Activated naive CD8-positive, alpha-beta T cell treated with anti-CD3 and anti-CD28 coated beads for 36 hours (primary cell): ENCODE measurements at regions not wholly inside any gene's neighbourhood (a gene's known extent, or its start where the extent isn't known, plus 50 kb on each side); places are given as distances from the start of the nearest gene placed in this dataset.

ENCODE experiments used
- DNase-seq: peaks from one replicate; pipeline ENCODE4 v3.0.0; 2021
- H3K27ac Mint-ChIP-seq: one replicate; pipeline ENCODE4 v1.8.0; 2022; ENCODE audit warnings: mild to moderate bottlenecking, moderate library complexity, mixed read lengths
- H3K27me3 Mint-ChIP-seq: one replicate; pipeline ENCODE4 v1.8.0; 2022; ENCODE audit warnings: mild to moderate bottlenecking, mixed read lengths
- H3K36me3 Mint-ChIP-seq: one replicate; pipeline ENCODE4 v1.8.0; 2021; ENCODE audit warnings: mild to moderate bottlenecking, mixed read lengths
- H3K4me1 Mint-ChIP-seq: one replicate; pipeline ENCODE4 v1.8.0; 2021; ENCODE audit warnings: mixed read lengths
- H3K4me3 Mint-ChIP-seq: one replicate; pipeline ENCODE4 v1.8.0; 2022; ENCODE audit warnings: mild to moderate bottlenecking, moderate library complexity, mixed read lengths
- H3K9me3 Mint-ChIP-seq: one replicate; pipeline ENCODE4 v1.8.0; 2022; ENCODE audit warnings: mixed read lengths

GRCh38 chr3:25283613-25284012 is 144.4 kb upstream of the RARB start:
- H3K36me3 Mint-ChIP-seq = no peaks in the 10 kb centered on the region
- no peaks in the 10 kb centered on the region for H3K27me3 Mint-ChIP-seq
- peaks cover 1% of the 10 kb centered on the region for H3K9me3 Mint-ChIP-seq
- H3K4me3 Mint-ChIP-seq = no peak overlapping the region
- no peaks in the 10 kb centered on the region for H3K4me1 Mint-ChIP-seq
- H3K27ac Mint-ChIP-seq = no peak overlapping the region
- DNase-seq = no peak

- Mint-ChIP-seq H3K36me3 (no peaks in the 10 kb centered on the region), H3K27me3 (no peaks in the 10 kb centered on the region), H3K9me3 (peaks cover 1% of the 10 kb centered on the region), H3K4me1 (no peaks in the 10 kb centered on the region), H3K27ac (no peak overlapping the region), H3K4me3 (no peak overlapping the region)
- no peak for DNase-seq
Measured at GRCh38 chr3:25284249-25284648, 143.8 kb upstream of the RARB start.

GRCh38 chr3:25287291-25287884 is 140.7 kb upstream of the RARB start:
- H3K36me3 Mint-ChIP-seq = no peaks in the 10 kb centered on the region
- H3K27me3 Mint-ChIP-seq = no peaks in the 10 kb centered on the region
- DNase-seq = no peak
- no peak overlapping the region for H3K27ac Mint-ChIP-seq
- no peak overlapping the region for H3K4me3 Mint-ChIP-seq
- no peaks in the 10 kb centered on the region for H3K4me1 Mint-ChIP-seq
- H3K9me3 Mint-ChIP-seq = no peaks in the 10 kb centered on the region

GRCh38 chr3:25288413-25288812 is 139.7 kb upstream of the RARB start:
- Mint-ChIP-seq H3K27me3 (no peaks in the 10 kb centered on the region), H3K36me3 (no peaks in the 10 kb centered on the region), H3K9me3 (no peaks in the 10 kb centered on the region), H3K4me3 (no peak overlapping the region), H3K27ac (no peak overlapping the region), H3K4me1 (no peaks in the 10 kb centered on the region)
- no peak for DNase-seq

- peaks cover 3% of the 10 kb centered on the region for H3K27me3 Mint-ChIP-seq
- no peak overlapping the region for H3K27ac Mint-ChIP-seq
- no peaks in the 10 kb centered on the region for H3K36me3 Mint-ChIP-seq
- no peaks in the 10 kb centered on the region for H3K9me3 Mint-ChIP-seq
- DNase-seq = no peak
- no peaks in the 10 kb centered on the region for H3K4me1 Mint-ChIP-seq
- no peak overlapping the region for H3K4me3 Mint-ChIP-seq
Measured at GRCh38 chr3:25289156-25289555, 138.9 kb upstream of the RARB start.

- Mint-ChIP-seq H3K4me3 (no peak overlapping the region), H3K36me3 (no peaks in the 10 kb centered on the region), H3K4me1 (no peaks in the 10 kb centered on the region), H3K27ac (no peak overlapping the region), H3K9me3 (no peaks in the 10 kb centered on the region), H3K27me3 (peaks cover 3% of the 10 kb centered on the region)
- no peak for DNase-seq
Measured at GRCh38 chr3:25289663-25290062, 138.4 kb upstream of the RARB start.

GRCh38 chr3:25291481-25291905 is 136.6 kb upstream of the RARB start:
- no peaks in the 10 kb centered on the region for H3K4me1 Mint-ChIP-seq
- H3K9me3 Mint-ChIP-seq = no peaks in the 10 kb centered on the region
- H3K4me3 Mint-ChIP-seq = no peak overlapping the region
- DNase-seq = no peak
- peaks cover 3% of the 10 kb centered on the region for H3K27me3 Mint-ChIP-seq
- H3K36me3 Mint-ChIP-seq = no peaks in the 10 kb centered on the region
- H3K27ac Mint-ChIP-seq = no peak overlapping the region

- no peaks in the 10 kb centered on the region for H3K36me3 Mint-ChIP-seq
- DNase-seq = no peak
- no peak overlapping the region for H3K27ac Mint-ChIP-seq
- H3K4me1 Mint-ChIP-seq = no peaks in the 10 kb centered on the region
- H3K9me3 Mint-ChIP-seq = no peaks in the 10 kb centered on the region
- peaks cover 3% of the 10 kb centered on the region for H3K27me3 Mint-ChIP-seq
- H3K4me3 Mint-ChIP-seq = no peak overlapping the region
Measured at GRCh38 chr3:25292036-25292435, 136.0 kb upstream of the RARB start.

- no peaks in the 10 kb centered on the region for H3K36me3 Mint-ChIP-seq
- no peaks in the 10 kb centered on the region for H3K4me1 Mint-ChIP-seq
- no peaks in the 10 kb centered on the region for H3K9me3 Mint-ChIP-seq
- no peak overlapping the region for H3K4me3 Mint-ChIP-seq
- peaks cover 3% of the 10 kb centered on the region for H3K27me3 Mint-ChIP-seq
- DNase-seq = no peak
- no peak overlapping the region for H3K27ac Mint-ChIP-seq
Measured at GRCh38 chr3:25292595-25292994, 135.5 kb upstream of the RARB start.

GRCh38 chr3:25293736-25294135 is 134.3 kb upstream of the RARB start:
- no peaks in the 10 kb centered on the region for H3K36me3 Mint-ChIP-seq

GRCh38 chr3:25294169-25294805 is 133.8 kb upstream of the RARB start:
- Mint-ChIP-seq H3K4me3 (no peak overlapping the region), H3K9me3 (no peaks in the 10 kb centered on the region), H3K4me1 (no peaks in the 10 kb centered on the region), H3K27me3 (peaks cover 3% of the 10 kb centered on the region), H3K27ac (no peak overlapping the region), H3K36me3 (no peaks in the 10 kb centered on the region)
- DNase-seq = no peak

More at GRCh38 chr3:25293736-25294135, 134.3 kb upstream of the RARB start:
- DNase-seq = no peak
- H3K4me1 Mint-ChIP-seq = no peaks in the 10 kb centered on the region
- H3K27ac Mint-ChIP-seq = no peak overlapping the region
- H3K9me3 Mint-ChIP-seq = no peaks in the 10 kb centered on the region
- H3K4me3 Mint-ChIP-seq = no peak overlapping the region
- H3K27me3 Mint-ChIP-seq = peaks cover 3% of the 10 kb centered on the region

- H3K4me3 Mint-ChIP-seq = no peak overlapping the region
- no peak for DNase-seq
- no peaks in the 10 kb centered on the region for H3K9me3 Mint-ChIP-seq
- no peaks in the 10 kb centered on the region for H3K4me1 Mint-ChIP-seq
- no peaks in the 10 kb centered on the region for H3K36me3 Mint-ChIP-seq
- no peak overlapping the region for H3K27ac Mint-ChIP-seq
- peaks cover 3% of the 10 kb centered on the region for H3K27me3 Mint-ChIP-seq
Measured at GRCh38 chr3:25297667-25298585, 130.1 kb upstream of the RARB start.

- DNase-seq = no peak
- Mint-ChIP-seq H3K27me3 (no peaks in the 10 kb centered on the region), H3K36me3 (no peaks in the 10 kb centered on the region), H3K4me1 (no peaks in the 10 kb centered on the region), H3K9me3 (no peaks in the 10 kb centered on the region), H3K4me3 (no peak overlapping the region), H3K27ac (no peak overlapping the region)
Measured at GRCh38 chr3:25300141-25300540, 127.9 kb upstream of the RARB start.

GRCh38 chr3:25304916-25305315 is 123.1 kb upstream of the RARB start:
- no peak for DNase-seq
- Mint-ChIP-seq H3K27me3 (no peaks in the 10 kb centered on the region), H3K9me3 (no peaks in the 10 kb centered on the region), H3K4me1 (no peaks in the 10 kb centered on the region), H3K36me3 (no peaks in the 10 kb centered on the region), H3K27ac (no peak overlapping the region), H3K4me3 (no peak overlapping the region)

- DNase-seq = no peak
- Mint-ChIP-seq H3K36me3 (no peaks in the 10 kb centered on the region), H3K27ac (no peak overlapping the region), H3K4me1 (no peaks in the 10 kb centered on the region), H3K9me3 (no peaks in the 10 kb centered on the region), H3K27me3 (no peaks in the 10 kb centered on the region), H3K4me3 (no peak overlapping the region)
Measured at GRCh38 chr3:25306066-25306465, 122.0 kb upstream of the RARB start.
